Breast epithelium (tissue), 3 donors: ENCODE measurements at regions not wholly inside any gene's neighbourhood (a gene's known extent, or its start where the extent isn't known, plus 50 kb on each side); places are given as distances from the start of the nearest gene placed in this dataset.

ENCODE experiments used
- POLR2A ChIP-seq: fragments of 450-650 bp; IDR thresholded peaks from one replicate; pipeline ENCODE4 v1.6.1; 2016; ENCODE audit warnings: antibody characterized with exemption, mild to moderate bottlenecking, moderate library complexity
- TF ChIP-seq, protein P1 (sequence below), 3 donors: fragments of 450-650 bp; IDR thresholded peaks; one replicate each; pipeline ENCODE4 v1.5.1; 2016 to 2017; ENCODE audit warnings: antibody characterized with exemption in 3 of 3, mild to moderate bottlenecking in 3 of 3, moderate library complexity in 3 of 3

DNA sequence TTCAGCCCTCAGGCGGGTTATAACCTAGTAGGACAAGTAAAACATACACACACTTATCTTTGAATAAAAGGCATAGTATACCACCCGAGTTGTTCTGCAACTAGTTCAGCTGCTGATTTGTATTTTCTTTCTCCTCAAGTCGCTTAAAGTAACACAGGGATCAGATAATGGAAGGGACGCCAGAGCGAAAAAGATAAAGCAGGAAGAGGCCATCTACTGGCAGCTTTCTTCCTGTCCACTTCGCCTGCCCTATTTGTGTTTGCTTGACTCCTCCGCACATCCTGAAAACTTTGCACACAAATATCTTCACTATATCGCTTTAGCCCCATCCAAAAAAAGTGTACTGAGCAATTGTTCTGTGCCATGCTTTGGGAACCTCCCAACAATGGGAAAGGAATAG, 238.0 kb upstream of the SOX21 start:
- TF ChIP-seq, protein P1, sequence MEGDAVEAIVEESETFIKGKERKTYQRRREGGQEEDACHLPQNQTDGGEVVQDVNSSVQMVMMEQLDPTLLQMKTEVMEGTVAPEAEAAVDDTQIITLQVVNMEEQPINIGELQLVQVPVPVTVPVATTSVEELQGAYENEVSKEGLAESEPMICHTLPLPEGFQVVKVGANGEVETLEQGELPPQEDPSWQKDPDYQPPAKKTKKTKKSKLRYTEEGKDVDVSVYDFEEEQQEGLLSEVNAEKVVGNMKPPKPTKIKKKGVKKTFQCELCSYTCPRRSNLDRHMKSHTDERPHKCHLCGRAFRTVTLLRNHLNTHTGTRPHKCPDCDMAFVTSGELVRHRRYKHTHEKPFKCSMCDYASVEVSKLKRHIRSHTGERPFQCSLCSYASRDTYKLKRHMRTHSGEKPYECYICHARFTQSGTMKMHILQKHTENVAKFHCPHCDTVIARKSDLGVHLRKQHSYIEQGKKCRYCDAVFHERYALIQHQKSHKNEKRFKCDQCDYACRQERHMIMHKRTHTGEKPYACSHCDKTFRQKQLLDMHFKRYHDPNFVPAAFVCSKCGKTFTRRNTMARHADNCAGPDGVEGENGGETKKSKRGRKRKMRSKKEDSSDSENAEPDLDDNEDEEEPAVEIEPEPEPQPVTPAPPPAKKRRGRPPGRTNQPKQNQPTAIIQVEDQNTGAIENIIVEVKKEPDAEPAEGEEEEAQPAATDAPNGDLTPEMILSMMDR (IDR thresholded peaks at IDR 0.05), result no peak
- no peak for TF ChIP-seq POLR2A
